ENCODE measurements at regions not wholly inside any gene's neighbourhood (a gene's known extent, or its start where the extent isn't known, plus 50 kb on each side); places are given as distances from the start of the nearest gene placed in this dataset.

- Histone ChIP-seq H3K9me3 (ENCODE audit: low read length) (peaks cover 69% of the 10 kb centered on the region), H3K79me2 (ENCODE audit: insufficient read depth, low read length) (no peaks in the 10 kb centered on the region), H3K27me3 (ENCODE audit: control insufficient read depth in 1 of 2, insufficient read depth in 2 of 2, low read length in 2 of 2) (no peaks in the 10 kb centered on the region), H2AFZ (ENCODE audit: low read length) (no peak overlapping the region), H3K27ac (ENCODE audit: extremely low read length, insufficient read depth, low read length) (no peak overlapping the region), H3K4me1 (ENCODE audit: insufficient read depth, low read length) (no peaks in the 10 kb centered on the region), H4K20me1 (ENCODE audit: insufficient read depth, low read length) (no peaks in the 10 kb centered on the region), H3K4me2 (ENCODE audit: low read depth, low read length) (no peak overlapping the region), H3K9ac (ENCODE audit: insufficient read depth, low read depth, low read length) (no peak overlapping the region), H3K36me3 (replicated peaks in 1 of 2; ENCODE audit: control insufficient read depth in 1 of 2, insufficient read depth in 2 of 2, low read length in 2 of 2) (no peaks in the 10 kb centered on the region), H3K4me3 (replicated peaks in 1 of 3; ENCODE audit: insufficient read depth in 1 of 3, low read depth in 2 of 3, low read length in 3 of 3) (no peak overlapping the region)
- intact Hi-C loops (cut with micrococcal nuclease; ENCODE audit: unreplicated experiment) (no loop called here), in situ Hi-C loops (cut with HindIII; ENCODE audit: extremely low pct_ligation_motif_present, low pct_unique_long_range_greater_than_20kb) (no loop called here)
- no TSS peak for BruUV-seq (replicated peaks)
- 18% methylated on average over 2 of the region's 2 CpGs for WGBS (ENCODE audit: low lambda C conversion rate)
- TF ChIP-seq PPARG (CRISPR knock-in tag; conservative IDR thresholded peaks at IDR 0.05): no peak
- TF ChIP-seq REXO4 (CRISPR knock-in tag; IDR thresholded peaks at IDR 0.05; ENCODE audit: borderline replicate concordance): no peak
- no peak for TF ChIP-seq RNF219 (CRISPR knock-in tag; IDR thresholded peaks at IDR 0.05)
- POLR2A ChIA-PET: no interaction called here
- CTCF ChIA-PET (ENCODE audit: low intra/inter-chr PET ratio, low total read pairs): no interaction called here
- DNase-seq (ENCODE audit: low spot score) (no peak), FAIRE-seq (no peak), ATAC-seq (no peak)
Observed at GRCh38 chr17:69717214-69717613, 302.7 kb downstream of the MAP2K6 start.

- H2AFZ ChIP-seq (ENCODE audit: low read length): no peak overlapping the region
- H3K27ac ChIP-seq (ENCODE audit: extremely low read length, insufficient read depth, low read length): no peak overlapping the region
- no peaks in the 10 kb centered on the region for H3K4me1 ChIP-seq (ENCODE audit: insufficient read depth, low read length)
- TF ChIP-seq HDAC2 (CRISPR knock-in tag; IDR thresholded peaks at IDR 0.05) (no peak), PTBP1 (IDR thresholded peaks at IDR 0.05; ENCODE audit: low read depth, low read length, poor library complexity, severe bottlenecking) (no peak), ZNF563 (CRISPR knock-in tag; IDR thresholded peaks at IDR 0.05) (no peak)
- peaks cover 68% of the 10 kb centered on the region for H3K9me3 ChIP-seq (ENCODE audit: low read length)
- 30% methylated on average over 4 of the region's 4 CpGs for WGBS (ENCODE audit: low lambda C conversion rate)
- no peaks in the 10 kb centered on the region for H3K36me3 ChIP-seq (replicated peaks in 1 of 2; ENCODE audit: control insufficient read depth in 1 of 2, insufficient read depth in 2 of 2, low read length in 2 of 2)
- intact Hi-C loops (cut with micrococcal nuclease; ENCODE audit: unreplicated experiment): no loop called here
- ChIA-PET CTCF (ENCODE audit: low intra/inter-chr PET ratio, low total read pairs) (no interaction called here), POLR2A (no interaction called here)
- no peak for FAIRE-seq
- no peak for DNase-seq (ENCODE audit: low spot score)
- no TSS peak for BruUV-seq (replicated peaks)
- no peak overlapping the region for H3K4me2 ChIP-seq (ENCODE audit: low read depth, low read length)
- no peaks in the 10 kb centered on the region for H4K20me1 ChIP-seq (ENCODE audit: insufficient read depth, low read length)
- H3K9ac ChIP-seq (ENCODE audit: insufficient read depth, low read depth, low read length): no peak overlapping the region
- H3K79me2 ChIP-seq (ENCODE audit: insufficient read depth, low read length): no peaks in the 10 kb centered on the region
- H3K4me3 ChIP-seq (replicated peaks in 1 of 3; ENCODE audit: insufficient read depth in 1 of 3, low read depth in 2 of 3, low read length in 3 of 3): no peak overlapping the region
- no peak for ATAC-seq
- in situ Hi-C loops (cut with HindIII; ENCODE audit: extremely low pct_ligation_motif_present, low pct_unique_long_range_greater_than_20kb): no loop called here
- H3K27me3 ChIP-seq (ENCODE audit: control insufficient read depth in 1 of 2, insufficient read depth in 2 of 2, low read length in 2 of 2): no peaks in the 10 kb centered on the region
Observed at GRCh38 chr17:69717819-69718218, 303.3 kb downstream of the MAP2K6 start.

Measured in HepG2 (cell line).